Lower leg skin (tissue), 4 donors: ENCODE measurements at regions not wholly inside any gene's neighbourhood (a gene's known extent, or its start where the extent isn't known, plus 50 kb on each side); places are given as distances from the start of the nearest gene placed in this dataset.
A peak's percentile ranks its signal among the peaks of the same experiment; 100 is the strongest.

Experiments
- DNase-seq, 2 donors: peaks; one replicate each; pipeline ENCODE4 v3.0.0-alpha.2; 2019; ENCODE audit warnings: low spot score in 2 of 2
- H3K4me3 ChIP-seq: fragments of 200-600 bp; sonication (generic); 2 replicates; pipeline ENCODE4 v1.5.1; 2017; ENCODE audit warnings: mild to moderate bottlenecking, low read depth; ENCODE audit not compliant: poor library complexity, severe bottlenecking
- POLR2A ChIP-seq, 2 donors: fragments of 450-650 bp; IDR thresholded peaks; one replicate each; pipeline ENCODE4 v1.6.1; 2016 to 2017; ENCODE audit warnings: antibody characterized with exemption in 2 of 2, mild to moderate bottlenecking in 1 of 2, moderate library complexity in 1 of 2
- WGBS, 2 donors: methylation state at CpG; one replicate each; pipeline ENCODE4 v1.1.5; 2018; 5-methylcytosine and 5-hydroxymethylcytosine counted together
- intact Hi-C: fragments of 100-400 bp; cut with DNase I; formaldehyde crosslinking; loops from one replicate; pipeline ENCODE4 v1.15.0; 2023; ENCODE audit warnings: low total_unique reads
- TF ChIP-seq, protein P1 (sequence below), 3 donors: fragments of 450-650 bp; IDR thresholded peaks; one replicate each; pipeline ENCODE4 v1.5.1; 2016; ENCODE audit warnings: antibody characterized with exemption in 3 of 3, mild to moderate bottlenecking in 3 of 3, moderate library complexity in 2 of 3

DNA sequence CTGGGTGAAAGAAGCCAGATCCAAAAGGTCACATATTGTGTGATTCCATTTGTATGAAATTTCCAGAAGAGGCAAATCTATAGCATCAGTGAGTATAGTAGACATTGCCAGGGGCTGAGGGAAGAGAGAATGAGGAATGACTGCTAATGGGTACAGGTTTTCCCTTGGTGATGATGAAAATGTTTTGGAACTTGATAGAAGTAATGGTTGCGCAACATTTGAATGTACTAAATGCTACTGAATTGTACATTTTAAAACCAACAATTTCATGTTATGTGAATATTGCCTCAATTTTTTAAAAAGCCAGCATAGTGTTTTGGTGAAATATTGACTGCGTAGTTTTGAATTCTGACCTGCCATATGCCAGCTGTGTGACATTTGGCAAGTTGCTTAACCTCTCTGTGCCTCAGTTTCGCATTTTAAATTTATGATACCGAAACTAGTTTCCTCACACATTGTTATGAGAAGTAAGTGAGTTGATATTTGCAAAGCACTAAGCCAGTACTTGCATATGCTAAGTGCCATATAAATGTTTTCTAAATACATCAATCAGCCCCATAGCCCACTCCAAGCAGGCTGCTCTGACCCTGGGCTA, 75.4 kb upstream of the TMEM45B start:
- H3K4me3 ChIP-seq, result no peak overlapping the region
- 94 to 96% methylated on average over 4 of the region's 4 CpGs for WGBS, 2 donors
- TF ChIP-seq, protein P1, sequence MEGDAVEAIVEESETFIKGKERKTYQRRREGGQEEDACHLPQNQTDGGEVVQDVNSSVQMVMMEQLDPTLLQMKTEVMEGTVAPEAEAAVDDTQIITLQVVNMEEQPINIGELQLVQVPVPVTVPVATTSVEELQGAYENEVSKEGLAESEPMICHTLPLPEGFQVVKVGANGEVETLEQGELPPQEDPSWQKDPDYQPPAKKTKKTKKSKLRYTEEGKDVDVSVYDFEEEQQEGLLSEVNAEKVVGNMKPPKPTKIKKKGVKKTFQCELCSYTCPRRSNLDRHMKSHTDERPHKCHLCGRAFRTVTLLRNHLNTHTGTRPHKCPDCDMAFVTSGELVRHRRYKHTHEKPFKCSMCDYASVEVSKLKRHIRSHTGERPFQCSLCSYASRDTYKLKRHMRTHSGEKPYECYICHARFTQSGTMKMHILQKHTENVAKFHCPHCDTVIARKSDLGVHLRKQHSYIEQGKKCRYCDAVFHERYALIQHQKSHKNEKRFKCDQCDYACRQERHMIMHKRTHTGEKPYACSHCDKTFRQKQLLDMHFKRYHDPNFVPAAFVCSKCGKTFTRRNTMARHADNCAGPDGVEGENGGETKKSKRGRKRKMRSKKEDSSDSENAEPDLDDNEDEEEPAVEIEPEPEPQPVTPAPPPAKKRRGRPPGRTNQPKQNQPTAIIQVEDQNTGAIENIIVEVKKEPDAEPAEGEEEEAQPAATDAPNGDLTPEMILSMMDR (IDR thresholded peaks at IDR 0.05), result no peak
- no peak for TF ChIP-seq POLR2A (IDR thresholded peaks at IDR 0.05)
- intact Hi-C loops, result no loop called here
- no peak for DNase-seq

DNA sequence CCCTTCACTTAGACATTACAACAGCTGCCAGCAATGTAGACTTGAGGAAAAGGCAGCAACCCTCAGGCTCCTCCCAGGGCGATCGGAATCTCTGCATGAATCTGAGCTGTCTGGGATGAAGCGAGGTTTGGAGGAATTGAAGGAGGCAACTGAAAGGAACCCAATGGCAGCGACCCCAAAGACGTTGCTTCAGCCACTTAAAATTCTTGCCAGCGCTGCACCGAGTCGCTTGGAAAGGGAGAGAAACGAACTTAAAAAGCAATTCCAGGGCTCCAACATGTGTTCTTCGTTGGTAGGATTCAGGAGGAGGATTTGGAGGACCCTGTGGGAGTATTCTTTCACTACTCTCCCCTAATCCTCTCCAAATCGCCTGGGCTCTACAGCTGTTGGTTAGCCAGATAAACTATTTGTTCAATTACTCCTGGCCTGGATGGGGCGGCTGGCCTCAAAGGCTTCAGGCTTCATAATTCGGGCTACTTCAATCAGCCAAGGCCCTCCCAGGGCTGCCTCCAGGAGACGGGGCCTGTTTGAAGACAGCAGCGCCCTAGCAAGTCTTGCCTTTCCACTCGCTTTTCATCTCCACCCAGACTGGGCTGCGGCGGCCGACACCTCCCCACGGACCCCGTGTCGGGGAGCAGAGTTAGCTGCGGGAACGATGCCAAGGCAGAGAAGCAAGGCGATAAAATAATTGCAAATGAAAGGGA, 72.4 kb upstream of the TMEM45B start:
- 59 to 63% methylated on average over 25 of the region's 25 CpGs for WGBS, 2 donors
- TF ChIP-seq POLR2A (IDR thresholded peaks at IDR 0.05), result no peak
- TF ChIP-seq, protein P1 (IDR thresholded peaks at IDR 0.05), result no peak
- intact Hi-C loops, result no loop called here
- H3K4me3 ChIP-seq, result no peak overlapping the region
- DNase-seq, result peak in 1 of 2 donors; percentile 72

DNA sequence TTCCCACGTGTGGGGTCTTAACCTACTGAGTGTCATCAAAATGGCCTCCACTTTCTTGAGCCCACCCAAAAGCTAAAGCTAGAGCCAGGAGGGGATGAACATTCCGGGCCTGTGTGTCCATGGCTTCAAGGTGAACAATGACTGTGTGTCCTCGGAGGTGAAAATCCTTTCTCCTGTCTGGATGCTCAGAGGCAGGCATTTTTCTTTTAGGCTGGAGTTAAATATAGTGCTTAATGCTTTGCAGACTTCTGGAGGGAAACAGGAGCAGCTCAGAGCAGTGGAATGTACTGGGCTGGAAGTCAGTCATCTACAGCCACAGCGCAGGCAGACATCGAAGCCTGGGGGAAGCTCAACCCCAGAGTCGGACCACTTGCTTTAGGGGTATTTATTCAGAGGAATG, 68.6 kb upstream of the TMEM45B start:
- intact Hi-C loops, result loop anchor here (5.0 kb wide), 2 partner anchors 370 to 385 kb away; partner anchors contain the start of gene BARX2
- DNase-seq, result peak in 1 of 2 donors; percentile 14
- TF ChIP-seq POLR2A (IDR thresholded peaks at IDR 0.05), result no peak
- TF ChIP-seq, protein P1 (IDR thresholded peaks at IDR 0.05), result no peak
- no peak overlapping the region for H3K4me3 ChIP-seq
- WGBS, 2 donors, result 66 to 73% methylated on average over 6 of the region's 6 CpGs

DNA sequence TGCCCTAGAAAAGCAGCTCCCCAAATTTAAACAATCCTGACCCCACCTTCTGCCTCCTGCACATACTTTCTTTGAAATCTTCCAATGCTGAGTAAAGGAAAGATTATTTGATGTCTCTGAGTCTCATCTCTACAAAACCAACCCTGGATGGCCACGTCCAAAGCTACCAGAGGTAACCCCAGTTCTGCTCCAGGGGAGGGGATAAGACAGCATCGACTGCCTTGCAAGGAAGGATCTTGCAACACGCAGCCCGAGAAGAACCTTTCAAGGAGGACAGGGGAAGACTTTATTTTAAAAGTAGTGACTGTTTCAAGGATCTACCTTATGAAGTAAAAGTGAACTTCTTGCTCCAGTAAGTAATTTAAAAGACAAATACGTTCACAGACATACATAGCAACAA, 66.5 kb upstream of the TMEM45B start:
- no peak overlapping the region for H3K4me3 ChIP-seq
- WGBS, 2 donors, result 76 to 78% methylated on average over 5 of the region's 5 CpGs
- no peak for DNase-seq
- TF ChIP-seq, protein P1 (IDR thresholded peaks at IDR 0.05), result no peak
- no peak for TF ChIP-seq POLR2A (IDR thresholded peaks at IDR 0.05)
- intact Hi-C loops, result loop anchor here (5.0 kb wide), 2 partner anchors 372 to 387 kb away; partner anchors contain the start of gene BARX2

DNA sequence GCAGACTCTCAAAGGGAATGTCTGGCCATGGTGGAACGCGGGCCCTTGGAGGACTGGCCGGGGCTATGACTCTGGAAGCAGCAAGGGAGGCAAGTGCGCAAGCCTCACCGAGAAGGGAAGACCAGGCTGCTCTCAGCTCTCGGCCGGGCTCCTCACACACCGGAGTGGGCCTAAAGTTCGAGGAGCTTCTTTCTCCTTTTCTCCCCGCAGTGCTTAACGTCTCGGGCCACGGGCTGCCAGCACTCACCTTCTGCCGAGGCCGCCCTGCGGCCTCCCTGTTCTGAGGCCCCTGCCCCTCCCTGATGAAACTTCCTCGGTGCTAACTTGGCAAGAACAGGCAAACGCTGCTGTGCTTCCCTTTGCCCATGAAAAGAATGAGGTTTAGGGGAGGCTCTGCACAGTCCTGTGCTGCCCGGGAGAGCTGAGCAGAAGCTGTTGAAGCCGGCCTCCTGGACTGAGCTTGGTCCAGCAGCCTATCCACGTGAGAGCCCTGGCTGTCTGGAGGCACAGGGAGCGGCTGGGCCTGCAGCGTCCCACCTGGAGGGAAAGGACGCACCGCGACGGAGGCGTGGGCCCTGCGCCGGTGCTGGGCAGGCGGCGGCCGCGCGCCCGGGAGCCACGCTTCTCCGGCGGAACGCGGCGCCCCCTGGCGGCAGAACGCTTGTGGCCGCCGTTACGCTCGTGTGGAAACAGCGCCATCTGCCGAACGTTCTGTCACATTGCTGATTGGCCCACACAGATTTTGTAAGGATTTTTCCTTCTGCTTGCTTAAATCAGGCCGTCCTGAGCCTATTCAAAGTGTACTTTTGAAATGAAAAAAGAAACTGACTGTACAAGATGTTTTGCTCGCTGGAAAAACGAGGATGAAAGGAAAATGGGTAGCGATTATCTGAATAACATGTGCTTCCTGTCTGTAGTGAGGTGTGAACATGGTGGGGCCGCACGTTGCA, 65.0 kb upstream of the TMEM45B start:
- TF ChIP-seq POLR2A (IDR thresholded peaks at IDR 0.05), result no peak
- TF ChIP-seq, protein P1 (IDR thresholded peaks at IDR 0.05), result peak in 1 of 3 donors; percentile 22
- 22 to 28% methylated on average over 39 to 57 of the region's 57 CpGs for WGBS, 2 donors
- H3K4me3 ChIP-seq, result no peak overlapping the region
- DNase-seq, result peak; percentile 26 to 91
- intact Hi-C loops, result no loop called here
